ENCODE measurements at regions not wholly inside any gene's neighbourhood (a gene's known extent, or its start where the extent isn't known, plus 50 kb on each side); places are given as distances from the start of the nearest gene placed in this dataset.

GRCh38 chr2:71932037-71932779 lies 215.5 kb downstream of the CYP26B1 start:
- no peaks in the 10 kb centered on the region for H3K9me3 ChIP-seq (ENCODE audit: control insufficient read depth, insufficient read depth, low read length)
- ChIA-PET CTCF (interaction anchor here (1.3 kb wide), 1 partner anchor 8 kb away, joined by 6 read pairs; no protein-coding TSS in a partner anchor), POLR2A (no interaction called here)
- H3K27me3 ChIP-seq (ENCODE audit: control insufficient read depth, insufficient read depth, low read length): peaks cover 9% of the 10 kb centered on the region
- no peak overlapping the region for H3K27ac ChIP-seq (ENCODE audit: low read depth, low read length)
- no peak for DNase-seq (ENCODE audit: low read depth, low spot score)
- no peak for TF ChIP-seq CTCF (IDR thresholded peaks at IDR 0.05; ENCODE audit: low read depth, low read length)
- H3K4me3 ChIP-seq (ENCODE audit: low read depth, low read length): no peak overlapping the region

GRCh38 chr2:71930049-71930681 lies 217.5 kb downstream of the CYP26B1 start:
- Histone ChIP-seq H3K27me3 (ENCODE audit: control insufficient read depth, insufficient read depth, low read length) (peaks cover 9% of the 10 kb centered on the region), H3K9me3 (ENCODE audit: control insufficient read depth, insufficient read depth, low read length) (no peaks in the 10 kb centered on the region), H3K27ac (ENCODE audit: low read depth, low read length) (no peak overlapping the region), H3K4me3 (ENCODE audit: low read depth, low read length) (no peak overlapping the region)
- ChIA-PET CTCF (interaction anchor here (1.0 kb wide), 1 partner anchor 816 kb away, joined by 3 read pairs; no protein-coding TSS in a partner anchor), POLR2A (no interaction called here)
- TF ChIP-seq CTCF (IDR thresholded peaks at IDR 0.05; ENCODE audit: low read depth, low read length): no peak
- DNase-seq (ENCODE audit: low read depth, low spot score): peak; percentile 7

- H3K4me3 ChIP-seq (ENCODE audit: low read depth, low read length): no peak overlapping the region
- TF ChIP-seq CTCF (IDR thresholded peaks at IDR 0.05; ENCODE audit: low read depth, low read length): no peak
- POLR2A ChIA-PET: no interaction called here
- peaks cover 8% of the 10 kb centered on the region for H3K27me3 ChIP-seq (ENCODE audit: control insufficient read depth, insufficient read depth, low read length)
- H3K9me3 ChIP-seq (ENCODE audit: control insufficient read depth, insufficient read depth, low read length): no peaks in the 10 kb centered on the region
- no peak for DNase-seq (ENCODE audit: low read depth, low spot score)
- no peak overlapping the region for H3K27ac ChIP-seq (ENCODE audit: low read depth, low read length)
- CTCF ChIA-PET: interaction anchor here (1.0 kb wide), 1 partner anchor 817 kb away, joined by 3 read pairs; no protein-coding TSS in a partner anchor
Measured at GRCh38 chr2:71929482-71929772, 218.2 kb downstream of the CYP26B1 start.

GRCh38 chr2:71928734-71929481 lies 218.8 kb downstream of the CYP26B1 start:
- H3K27ac ChIP-seq (ENCODE audit: low read depth, low read length): no peak overlapping the region
- CTCF ChIA-PET: interaction anchor here (0.9 to 1.0 kb wide), 2 partner anchors 651 to 817 kb away, joined by 3 to 4 read pairs; no protein-coding TSS in a partner anchor
- peaks cover 6% of the 10 kb centered on the region for H3K27me3 ChIP-seq (ENCODE audit: control insufficient read depth, insufficient read depth, low read length)
- no peak overlapping the region for H3K4me3 ChIP-seq (ENCODE audit: low read depth, low read length)
- POLR2A ChIA-PET: no interaction called here
- no peak for TF ChIP-seq CTCF (IDR thresholded peaks at IDR 0.05; ENCODE audit: low read depth, low read length)
- no peak for DNase-seq (ENCODE audit: low read depth, low spot score)
- no peaks in the 10 kb centered on the region for H3K9me3 ChIP-seq (ENCODE audit: control insufficient read depth, insufficient read depth, low read length)
